GM23248 (cell line): ENCODE measurements at regions not wholly inside any gene's neighbourhood (a gene's known extent, or its start where the extent isn't known, plus 50 kb on each side); places are given as distances from the start of the nearest gene placed in this dataset.

Experiments
- EZH2 ChIP-seq: fragments of 200-600 bp; sonication (generic); IDR thresholded peaks from 2 replicates; pipeline ENCODE4 v1.6.1; 2018; ENCODE audit warnings: antibody characterized with exemption, mild to moderate bottlenecking; ENCODE audit not compliant: insufficient read depth, poor library complexity, severe bottlenecking
- EZH2phosphoT487 ChIP-seq: fragments of 200-600 bp; sonication (generic); IDR thresholded peaks from 2 replicates; pipeline ENCODE4 v1.6.1; 2018; ENCODE audit warnings: antibody characterized with exemption, moderate library complexity, mild to moderate bottlenecking, low read depth; ENCODE audit not compliant: insufficient read depth

DNA sequence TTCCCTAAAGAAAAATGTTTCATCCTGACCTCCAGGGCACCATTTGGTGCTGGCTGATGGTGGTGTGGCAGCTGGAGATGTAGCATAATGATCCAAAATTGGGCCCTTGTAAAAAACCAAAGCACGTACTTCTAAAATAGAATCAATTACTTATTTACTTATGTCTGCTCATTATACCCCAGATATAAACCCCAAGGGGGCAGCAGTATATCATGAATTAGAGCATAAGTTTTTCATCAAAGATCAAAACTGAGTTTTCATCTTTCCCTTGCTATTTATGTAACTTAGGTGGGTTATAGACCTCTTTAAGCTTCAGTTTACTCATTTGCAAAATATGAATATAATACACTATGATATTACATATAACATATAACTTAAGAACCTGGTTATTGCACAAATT, 241.1 kb downstream of the TACR3 start:
- TF ChIP-seq EZH2phosphoT487 (no peak), EZH2 (no peak)
